Neural progenitor cell (in vitro differentiated cells): ENCODE measurements at regions not wholly inside any gene's neighbourhood (a gene's known extent, or its start where the extent isn't known, plus 50 kb on each side); places are given as distances from the start of the nearest gene placed in this dataset.

ENCODE experiments used
- CTCF ChIP-seq: fragments of 200-600 bp; sonication (generic); IDR thresholded peaks from 2 replicates; pipeline ENCODE4 v1.5.1; 2017; ENCODE audit warnings: antibody characterized with exemption, mild to moderate bottlenecking
- EZH2 ChIP-seq: fragments of 200-600 bp; sonication (generic); IDR thresholded peaks from 2 replicates; pipeline ENCODE4 v1.6.1; 2017; ENCODE audit warnings: antibody characterized with exemption, mild to moderate bottlenecking, moderate library complexity
- EZH2phosphoT487 ChIP-seq: fragments of 200-600 bp; sonication (generic); IDR thresholded peaks from 2 replicates; pipeline ENCODE4 v1.6.1; 2017; ENCODE audit warnings: antibody characterized with exemption

GRCh38 chr7:12879139-12879538 lies 191.7 kb downstream of the ARL4A start:
- TF ChIP-seq EZH2 (no peak), CTCF (no peak), EZH2phosphoT487 (no peak)
